GM12878 (cell line): ENCODE measurements at regions not wholly inside any gene's neighbourhood (a gene's known extent, or its start where the extent isn't known, plus 50 kb on each side); places are given as distances from the start of the nearest gene placed in this dataset.

Source experiments
- ATAC-seq: fragments of 200-7000 bp; cut with Tn5 transposase; 3 replicates; pipeline ENCODE4 v1.9.1; 2020; ENCODE audit warnings: mild to moderate bottlenecking, moderate library complexity
- BruUV-seq: library from RNA; stranded (reverse); fragments of 400-500 nt; replicated peaks from 2 replicates; lab custom pipeline; 2021; lab: Mats Ljungman, UMichigan
- CTCF ChIA-PET: fragments of 300-600 bp; sonication (Branson Sonifier 250); formaldehyde crosslinking; extraction: SDS; loops from one replicate; lab custom pipeline; 2021; ENCODE audit warnings: inconsistent platforms; lab: Yijun Ruan, JAX
- POLR2A ChIA-PET: fragments of 350-600 bp; formaldehyde crosslinking; extraction: SDS; loops from one replicate; lab custom pipeline; 2021; ENCODE audit warnings: inconsistent platforms; lab: Charles Lee
- RAD21 ChIA-PET: fragments of 300-600 bp; sonication (Branson Sonifier 250); formaldehyde crosslinking; loops from one replicate; lab custom pipeline; 2023; ENCODE audit warnings: antibody characterized with exemption; ENCODE audit not compliant: unreplicated experiment; lab: Charles Lee
- SMC1A ChIA-PET: fragments of 300-600 bp; sonication (Branson Sonifier 250); formaldehyde crosslinking; loops from one replicate; lab custom pipeline; 2023; ENCODE audit not compliant: unreplicated experiment, uncharacterized antibody; lab: Charles Lee
- DNase-seq: peaks from one replicate; pipeline ENCODE4 v3.0.0-alpha.2; 2011; ENCODE audit warnings: low read depth, low spot score
- FAIRE-seq: peaks from 3 replicates; lab custom pipeline; 2011; peaks lifted over from hg19 to GRCh38; lab: Jason Lieb, UNC
- H2AFZ ChIP-seq: 2 replicates; pipeline ENCODE4 v1.6.0; 2011; ENCODE audit warnings: low read depth, low read length, control low read depth; ENCODE audit not compliant: control insufficient read depth
- H3K27ac ChIP-seq: 2 replicates; pipeline ENCODE4 v1.5.1; 2011; ENCODE audit warnings: control low read depth; ENCODE audit not compliant: control insufficient read depth, insufficient read depth
- H3K27me3 ChIP-seq, 2 experiments: replicated peaks in 1 of 2; 2 replicates each; pipeline versions ENCODE4 v1.6.0 to v1.6.1; 2011; ENCODE audit warnings: low read length in 1 of 2; ENCODE audit not compliant: control insufficient read depth in 2 of 2, insufficient read depth in 2 of 2
- H3K36me3 ChIP-seq, 2 experiments: 2 replicates each; pipeline ENCODE4 v1.5.1; 2011; ENCODE audit warnings: low read length in 1 of 2; ENCODE audit not compliant: control insufficient read depth in 2 of 2, insufficient read depth in 2 of 2
- H3K4me1 ChIP-seq: 2 replicates; pipeline ENCODE4 v1.6.1; 2011; ENCODE audit warnings: mild to moderate bottlenecking, low read length, moderate library complexity, mixed read lengths; ENCODE audit not compliant: control insufficient read depth, insufficient read depth
- H3K4me2 ChIP-seq: 2 replicates; pipeline ENCODE4 v1.6.0; 2011; ENCODE audit warnings: control low read depth; ENCODE audit not compliant: control insufficient read depth, insufficient read depth
- H3K4me3 ChIP-seq: fragments of 200-600 bp; sonication (generic); 2 replicates; pipeline ENCODE4 v1.5.1; 2016
- H3K79me2 ChIP-seq: 2 replicates; pipeline ENCODE4 v1.6.0; 2011; ENCODE audit warnings: low read length; ENCODE audit not compliant: control insufficient read depth, insufficient read depth
- H3K9ac ChIP-seq: 2 replicates; pipeline ENCODE4 v1.8.0; 2011; ENCODE audit warnings: low read length, control low read depth, mixed read lengths; ENCODE audit not compliant: control insufficient read depth, insufficient read depth
- H3K9me3 ChIP-seq: replicated peaks from 3 replicates; pipeline ENCODE4 v1.5.1; 2011; ENCODE audit warnings: mild to moderate bottlenecking, low read length; ENCODE audit not compliant: control insufficient read depth, insufficient read depth
- H4K20me1 ChIP-seq: 2 replicates; pipeline ENCODE4 v1.6.0; 2011; ENCODE audit not compliant: control insufficient read depth, insufficient read depth
- ATF3 ChIP-seq: IDR thresholded peaks from 2 replicates; pipeline ENCODE4 v1.6.1; 2011; ENCODE audit warnings: low read depth, mild to moderate bottlenecking, low read length, moderate library complexity, borderline replicate concordance; ENCODE audit errors: extremely low read depth
- BCL11A ChIP-seq: IDR thresholded peaks from 2 replicates; pipeline ENCODE4 v1.6.1; 2011; ENCODE audit warnings: low read depth, low read length
- BCL3 ChIP-seq: IDR thresholded peaks from 2 replicates; pipeline ENCODE4 v1.6.1; 2011; ENCODE audit warnings: borderline replicate concordance, low read depth, mild to moderate bottlenecking, moderate library complexity, low read length; ENCODE audit not compliant: insufficient read depth, poor library complexity, severe bottlenecking
- BRCA1 ChIP-seq: IDR thresholded peaks from 2 replicates; pipeline ENCODE4 v1.6.1; 2011; ENCODE audit warnings: low read depth, low read length, improper control_type of control experiment
- CBFB ChIP-seq: IDR thresholded peaks from 2 replicates; pipeline ENCODE4 v1.6.1; 2016; ENCODE audit warnings: antibody characterized with exemption, low read depth
- CBX5 ChIP-seq: sonication (generic); IDR thresholded peaks from 2 replicates; pipeline ENCODE4 v1.6.1; 2016; ENCODE audit warnings: low read depth, moderate library complexity, mild to moderate bottlenecking, inconsistent platforms
- JUND ChIP-seq: IDR thresholded peaks from 2 replicates; pipeline ENCODE4 v1.6.1; 2012; ENCODE audit warnings: low read depth, mild to moderate bottlenecking, low read length, improper control_type of control experiment, moderate library complexity
- NBN ChIP-seq: fragments of 450-650 bp; IDR thresholded peaks from 2 replicates; pipeline ENCODE4 v1.6.1; 2016
- RAD21 ChIP-seq: IDR thresholded peaks from 2 replicates; pipeline ENCODE4 v1.6.1; 2011; ENCODE audit warnings: mild to moderate bottlenecking, low read depth, low read length, moderate library complexity; ENCODE audit not compliant: insufficient read depth
- SREBF2 ChIP-seq: IDR thresholded peaks from 2 replicates; pipeline ENCODE4 v1.6.1; 2012; ENCODE audit warnings: mild to moderate bottlenecking, low read length
- SRF ChIP-seq, 2 experiments: IDR thresholded peaks; 2 replicates each; pipeline ENCODE4 v1.6.1; 2011; ENCODE audit warnings: low read depth in 2 of 2, low read length in 2 of 2, mild to moderate bottlenecking in 1 of 2, moderate library complexity in 1 of 2
- STAT3 ChIP-seq: IDR thresholded peaks from 2 replicates; pipeline ENCODE4 v1.6.1; 2011; ENCODE audit warnings: low read depth, low read length, improper control_type of control experiment
- YBX1 ChIP-seq: fragments of 450-650 bp; IDR thresholded peaks from 2 replicates; pipeline ENCODE4 v1.6.1; 2016; ENCODE audit warnings: antibody characterized with exemption
- ZBED1 ChIP-seq: IDR thresholded peaks from 2 replicates; pipeline ENCODE4 v1.6.1; 2016; ENCODE audit warnings: borderline replicate concordance
- WGBS: methylation state at CpG from one replicate; pipeline ENCODE4 v1.1.6; 2016; ENCODE audit warnings: low lambda C conversion rate; ENCODE audit not compliant: insufficient replicate concordance, insufficient coverage; ENCODE audit errors: missing lambda C conversion rate; 5-methylcytosine and 5-hydroxymethylcytosine counted together
- in situ Hi-C: fragments of 300-500 bp; cut with MboI; formaldehyde crosslinking; loops from 9 replicates; pipeline ENCODE4 v1.14.3; 2018; ENCODE audit warnings: mixed read lengths
- intact Hi-C: fragments of 100-400 bp; cut with micrococcal nuclease; formaldehyde crosslinking; loops from one replicate; pipeline ENCODE4 v1.14.2; 2022; ENCODE audit not compliant: unreplicated experiment
- TF ChIP-seq, protein P1 (sequence below): fragments of 150-350 bp; IDR thresholded peaks from 2 replicates; pipeline ENCODE4 v1.6.1; 2014; ENCODE audit warnings: mild to moderate bottlenecking, low read depth, low read length
- TF ChIP-seq, protein P2 (sequence below): fragments of 450-650 bp; IDR thresholded peaks from 2 replicates; pipeline ENCODE4 v1.6.1; 2018; ENCODE audit warnings: mild to moderate bottlenecking, low read depth, moderate library complexity; ENCODE audit not compliant: partially characterized antibody

DNA sequence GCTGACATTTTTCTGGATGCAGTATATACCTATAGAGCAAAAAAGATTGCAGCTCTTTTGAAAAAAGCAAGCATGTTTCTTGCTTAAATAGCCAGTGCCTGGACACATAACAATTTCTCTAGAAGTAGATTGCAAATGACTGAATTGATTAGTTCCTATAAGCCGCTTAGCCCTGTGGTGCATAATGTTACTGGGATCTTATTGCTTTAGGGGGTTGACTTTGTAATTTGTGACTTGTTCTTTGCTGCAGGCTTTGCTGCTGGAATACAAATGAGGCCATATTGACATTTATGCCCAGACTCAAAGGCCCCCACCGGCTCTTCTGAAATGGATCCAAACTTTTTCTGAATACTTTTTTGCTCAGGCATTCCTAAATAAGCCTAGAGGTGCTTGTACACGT, 182.6 kb downstream of the SH3BP4 start:
- Histone ChIP-seq H3K27me3 (no peaks in the 10 kb centered on the region), H4K20me1 (no peaks in the 10 kb centered on the region), H3K27ac (no peak overlapping the region), H3K79me2 (no peaks in the 10 kb centered on the region), H3K9ac (no peak overlapping the region), H3K4me3 (no peak overlapping the region), H3K9me3 (no peaks in the 10 kb centered on the region), H2AFZ (no peak overlapping the region), H3K4me2 (no peak overlapping the region), H3K36me3 (no peaks in the 10 kb centered on the region)
- DNase-seq, result no peak
- in situ Hi-C loops, result loop anchor here (10.0 kb wide), 1 partner anchor 610 kb away; no protein-coding TSS in a partner anchor
- no peak for ATAC-seq
- WGBS, result 12% methylated on average over 3 of the region's 3 CpGs
- ChIA-PET POLR2A (no interaction called here), CTCF (interaction anchor here (0.6 to 6.7 kb wide), 3 partner anchors 367 to 1245 kb away, joined by 3 to 29 read pairs (median 5); no protein-coding TSS in a partner anchor), RAD21 (interaction anchor here (0.9 kb wide), 1 partner anchor 459 kb away, joined by 4 read pairs; no protein-coding TSS in a partner anchor)
- intact Hi-C loops, result no loop called here
- FAIRE-seq, result no peak
- no TSS peak for BruUV-seq
- TF ChIP-seq CBX5 (no peak), YBX1 (no peak), JUND (no peak), SRF (IDR thresholded peaks at IDR 0.05; ENCODE audit: low read depth in 2 of 2, low read length in 2 of 2) (no peak), RAD21 (no peak), CBFB (no peak), BCL3 (no peak), ATF3 (no peak), SREBF2 (no peak), BCL11A (no peak), BRCA1 (no peak), NBN (no peak), ZBED1 (no peak), STAT3 (no peak)
- TF ChIP-seq, protein P1, sequence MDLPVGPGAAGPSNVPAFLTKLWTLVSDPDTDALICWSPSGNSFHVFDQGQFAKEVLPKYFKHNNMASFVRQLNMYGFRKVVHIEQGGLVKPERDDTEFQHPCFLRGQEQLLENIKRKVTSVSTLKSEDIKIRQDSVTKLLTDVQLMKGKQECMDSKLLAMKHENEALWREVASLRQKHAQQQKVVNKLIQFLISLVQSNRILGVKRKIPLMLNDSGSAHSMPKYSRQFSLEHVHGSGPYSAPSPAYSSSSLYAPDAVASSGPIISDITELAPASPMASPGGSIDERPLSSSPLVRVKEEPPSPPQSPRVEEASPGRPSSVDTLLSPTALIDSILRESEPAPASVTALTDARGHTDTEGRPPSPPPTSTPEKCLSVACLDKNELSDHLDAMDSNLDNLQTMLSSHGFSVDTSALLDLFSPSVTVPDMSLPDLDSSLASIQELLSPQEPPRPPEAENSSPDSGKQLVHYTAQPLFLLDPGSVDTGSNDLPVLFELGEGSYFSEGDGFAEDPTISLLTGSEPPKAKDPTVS, result no peak
- TF ChIP-seq, protein P2, sequence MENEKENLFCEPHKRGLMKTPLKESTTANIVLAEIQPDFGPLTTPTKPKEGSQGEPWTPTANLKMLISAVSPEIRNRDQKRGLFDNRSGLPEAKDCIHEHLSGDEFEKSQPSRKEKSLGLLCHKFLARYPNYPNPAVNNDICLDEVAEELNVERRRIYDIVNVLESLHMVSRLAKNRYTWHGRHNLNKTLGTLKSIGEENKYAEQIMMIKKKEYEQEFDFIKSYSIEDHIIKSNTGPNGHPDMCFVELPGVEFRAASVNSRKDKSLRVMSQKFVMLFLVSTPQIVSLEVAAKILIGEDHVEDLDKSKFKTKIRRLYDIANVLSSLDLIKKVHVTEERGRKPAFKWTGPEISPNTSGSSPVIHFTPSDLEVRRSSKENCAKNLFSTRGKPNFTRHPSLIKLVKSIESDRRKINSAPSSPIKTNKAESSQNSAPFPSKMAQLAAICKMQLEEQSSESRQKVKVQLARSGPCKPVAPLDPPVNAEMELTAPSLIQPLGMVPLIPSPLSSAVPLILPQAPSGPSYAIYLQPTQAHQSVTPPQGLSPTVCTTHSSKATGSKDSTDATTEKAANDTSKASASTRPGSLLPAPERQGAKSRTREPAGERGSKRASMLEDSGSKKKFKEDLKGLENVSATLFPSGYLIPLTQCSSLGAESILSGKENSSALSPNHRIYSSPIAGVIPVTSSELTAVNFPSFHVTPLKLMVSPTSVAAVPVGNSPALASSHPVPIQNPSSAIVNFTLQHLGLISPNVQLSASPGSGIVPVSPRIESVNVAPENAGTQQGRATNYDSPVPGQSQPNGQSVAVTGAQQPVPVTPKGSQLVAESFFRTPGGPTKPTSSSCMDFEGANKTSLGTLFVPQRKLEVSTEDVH, result no peak
- TF ChIP-seq, all 136 proteins: peak for 0
- SMC1A ChIA-PET, result no interaction called here
- no peaks in the 10 kb centered on the region for H3K4me1 ChIP-seq
